A673 (cell line): ENCODE measurements at regions not wholly inside any gene's neighbourhood (a gene's known extent, or its start where the extent isn't known, plus 50 kb on each side); places are given as distances from the start of the nearest gene placed in this dataset.

Experiments used
- BruUV-seq: library from RNA; stranded (reverse); fragments of 400-500 nt; replicated peaks from 2 replicates; lab custom pipeline; 2021; lab: Mats Ljungman, UMichigan
- CTCF ChIA-PET: fragments of 300-600 bp; sonication (Branson Sonifier 250); formaldehyde crosslinking; loops from one replicate; lab custom pipeline; 2022; ENCODE audit warnings: antibody characterized with exemption; lab: Charles Lee
- POLR2A ChIA-PET: fragments of 300-600 bp; sonication (Branson Sonifier 250); formaldehyde crosslinking; loops from one replicate; lab custom pipeline; 2022; ENCODE audit warnings: antibody characterized with exemption; ENCODE audit not compliant: low non-redundant PET; lab: Charles Lee
- DNase-seq: peaks from one replicate; pipeline ENCODE4 v3.0.0-alpha.2; 2015; ENCODE audit warnings: low spot score
- H3K27ac ChIP-seq: fragments of 200-600 bp; sonication (generic); 2 replicates; pipeline ENCODE4 v1.5.1; 2016; ENCODE audit warnings: mixed run types, low read depth, mild to moderate bottlenecking, mixed read lengths, antibody characterized with exemption, low read length; ENCODE audit not compliant: poor library complexity, severe bottlenecking
- H3K27me3 ChIP-seq: fragments of 200-600 bp; sonication (generic); replicated peaks from 2 replicates; pipeline ENCODE4 v1.6.1; 2017; ENCODE audit warnings: mixed run types, low read depth, mild to moderate bottlenecking, mixed read lengths, antibody characterized with exemption, low read length; ENCODE audit not compliant: insufficient read depth, poor library complexity
- H3K36me3 ChIP-seq: fragments of 200-600 bp; sonication (generic); 2 replicates; pipeline ENCODE4 v1.6.1; 2016; ENCODE audit warnings: mixed run types, mild to moderate bottlenecking, mixed read lengths, antibody characterized with exemption, low read length; ENCODE audit not compliant: insufficient read depth, poor library complexity, severe bottlenecking
- H3K4me1 ChIP-seq: fragments of 200-600 bp; sonication (generic); 2 replicates; pipeline ENCODE4 v1.6.1; 2017; ENCODE audit warnings: mixed run types, mild to moderate bottlenecking, mixed read lengths, antibody characterized with exemption, low read length; ENCODE audit not compliant: insufficient read depth, poor library complexity, severe bottlenecking
- H3K4me3 ChIP-seq: fragments of 200-600 bp; sonication (generic); 2 replicates; pipeline ENCODE4 v1.5.1; 2016; ENCODE audit warnings: low read depth, mixed run types, mild to moderate bottlenecking, mixed read lengths, low read length; ENCODE audit not compliant: poor library complexity, severe bottlenecking
- H3K9me3 ChIP-seq: fragments of 200-600 bp; sonication (generic); 2 replicates; pipeline ENCODE4 v1.6.1; 2016; ENCODE audit warnings: mixed run types, low read depth, mild to moderate bottlenecking, mixed read lengths, antibody characterized with exemption, low read length; ENCODE audit not compliant: poor library complexity, severe bottlenecking
- EZH2 ChIP-seq: fragments of 200-600 bp; sonication (generic); IDR thresholded peaks from 2 replicates; pipeline ENCODE4 v1.6.1; 2017; ENCODE audit warnings: borderline replicate concordance, low read depth, mild to moderate bottlenecking, mixed read lengths, antibody characterized with exemption, low read length; ENCODE audit not compliant: poor library complexity, severe bottlenecking
- intact Hi-C: fragments of 100-400 bp; cut with micrococcal nuclease; formaldehyde crosslinking; loops from one replicate; pipeline ENCODE4 v1.10.0; 2022; ENCODE audit not compliant: unreplicated experiment
- TF ChIP-seq, protein P1 (sequence below): fragments of 300-800, 200-600 bp; sonication (generic); conservative IDR thresholded peaks from 2 replicates; pipeline ENCODE4 v1.5.1; 2017; ENCODE audit warnings: low read depth, mild to moderate bottlenecking, antibody characterized with exemption, low read length, moderate library complexity, mixed read lengths

DNA sequence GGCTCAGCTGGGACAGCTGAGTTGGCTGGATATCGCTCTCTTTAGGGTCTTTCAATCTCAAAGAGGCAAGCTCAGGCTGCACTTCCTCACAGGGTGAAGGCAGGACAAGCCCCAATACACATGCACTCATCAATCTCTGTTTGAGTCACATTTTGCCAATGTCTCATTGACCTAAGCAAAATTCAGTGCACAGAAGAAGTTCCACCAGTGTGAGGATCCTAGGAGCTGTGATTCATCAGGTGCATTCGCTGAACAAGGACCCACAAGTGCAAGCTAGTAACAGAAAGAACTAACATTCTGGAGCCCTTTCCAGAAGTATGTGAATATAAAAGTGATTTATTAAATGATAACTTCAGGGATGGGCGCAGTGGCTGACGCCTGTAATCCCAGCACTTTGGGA lies 477.2 kb downstream of the GPAM start:
- BruUV-seq, result no TSS peak
- TF ChIP-seq EZH2, result no peak
- TF ChIP-seq, protein P1, sequence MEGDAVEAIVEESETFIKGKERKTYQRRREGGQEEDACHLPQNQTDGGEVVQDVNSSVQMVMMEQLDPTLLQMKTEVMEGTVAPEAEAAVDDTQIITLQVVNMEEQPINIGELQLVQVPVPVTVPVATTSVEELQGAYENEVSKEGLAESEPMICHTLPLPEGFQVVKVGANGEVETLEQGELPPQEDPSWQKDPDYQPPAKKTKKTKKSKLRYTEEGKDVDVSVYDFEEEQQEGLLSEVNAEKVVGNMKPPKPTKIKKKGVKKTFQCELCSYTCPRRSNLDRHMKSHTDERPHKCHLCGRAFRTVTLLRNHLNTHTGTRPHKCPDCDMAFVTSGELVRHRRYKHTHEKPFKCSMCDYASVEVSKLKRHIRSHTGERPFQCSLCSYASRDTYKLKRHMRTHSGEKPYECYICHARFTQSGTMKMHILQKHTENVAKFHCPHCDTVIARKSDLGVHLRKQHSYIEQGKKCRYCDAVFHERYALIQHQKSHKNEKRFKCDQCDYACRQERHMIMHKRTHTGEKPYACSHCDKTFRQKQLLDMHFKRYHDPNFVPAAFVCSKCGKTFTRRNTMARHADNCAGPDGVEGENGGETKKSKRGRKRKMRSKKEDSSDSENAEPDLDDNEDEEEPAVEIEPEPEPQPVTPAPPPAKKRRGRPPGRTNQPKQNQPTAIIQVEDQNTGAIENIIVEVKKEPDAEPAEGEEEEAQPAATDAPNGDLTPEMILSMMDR, result no peak
- POLR2A ChIA-PET, result no interaction called here
- Histone ChIP-seq H3K36me3 (no peaks in the 10 kb centered on the region), H3K27me3 (no peaks in the 10 kb centered on the region), H3K4me1 (no peaks in the 10 kb centered on the region), H3K4me3 (no peak overlapping the region), H3K9me3 (no peaks in the 10 kb centered on the region), H3K27ac (no peak overlapping the region)
- DNase-seq, result no peak
- CTCF ChIA-PET, result no interaction called here
- intact Hi-C loops, result no loop called here

DNA sequence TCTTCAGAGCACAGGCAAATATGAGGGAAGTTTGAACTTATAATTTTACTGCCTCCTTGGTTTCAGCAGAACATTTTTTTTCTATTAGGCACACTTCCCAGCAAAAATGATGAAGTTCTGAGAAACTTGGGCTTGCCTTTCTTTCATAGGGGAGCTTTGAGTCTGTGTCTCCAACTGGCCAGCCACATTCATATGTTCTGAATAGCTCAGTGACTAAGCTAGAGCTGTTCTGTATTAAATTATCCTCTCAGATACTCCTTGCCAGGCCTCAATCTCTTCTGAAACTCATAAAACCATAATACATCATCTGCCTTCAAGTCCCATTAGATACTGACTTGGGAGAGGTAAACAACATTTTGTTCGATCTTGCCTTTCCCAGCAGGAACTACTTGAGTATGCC lies 476.5 kb downstream of the GPAM start:
- no TSS peak for BruUV-seq

DNA sequence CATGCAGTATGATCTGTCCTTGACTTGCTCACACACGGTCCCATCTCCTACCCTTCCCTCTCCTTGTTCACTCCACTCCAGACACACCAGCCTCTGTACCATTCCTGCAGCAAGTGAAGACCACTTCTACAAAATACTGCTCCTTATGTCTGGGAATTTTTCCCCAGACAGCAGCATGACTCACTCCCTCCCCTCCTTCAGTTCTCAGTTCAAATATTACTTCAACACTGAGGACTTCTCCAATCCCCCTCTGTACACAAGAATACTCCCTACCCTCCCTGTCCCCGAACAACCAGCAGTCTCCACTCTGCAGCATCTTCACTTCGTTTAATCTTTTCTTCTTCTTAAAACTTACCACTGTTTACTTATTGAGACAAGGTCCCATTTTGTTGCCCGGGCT lies 474.0 kb downstream of the GPAM start:
- Histone ChIP-seq H3K36me3 (no peaks in the 10 kb centered on the region), H3K4me1 (no peaks in the 10 kb centered on the region), H3K27me3 (no peaks in the 10 kb centered on the region), H3K27ac (no peak overlapping the region), H3K9me3 (no peaks in the 10 kb centered on the region), H3K4me3 (no peak overlapping the region)
- ChIA-PET CTCF (no interaction called here), POLR2A (no interaction called here)
- no peak for TF ChIP-seq EZH2
- TF ChIP-seq, protein P1, result no peak
- intact Hi-C loops, result no loop called here
- no TSS peak for BruUV-seq
- no peak for DNase-seq

More for the DNA sequence above, 476.5 kb downstream of the GPAM start:
- intact Hi-C loops, result no loop called here
- H3K27ac ChIP-seq, result no peak overlapping the region
- H3K4me1 ChIP-seq, result no peaks in the 10 kb centered on the region
- H3K4me3 ChIP-seq, result no peak overlapping the region
- no peak for TF ChIP-seq EZH2
- TF ChIP-seq, protein P1, result no peak
- H3K36me3 ChIP-seq, result no peaks in the 10 kb centered on the region
- no peak for DNase-seq
- ChIA-PET POLR2A (no interaction called here), CTCF (no interaction called here)
- H3K27me3 ChIP-seq, result no peaks in the 10 kb centered on the region
- no peaks in the 10 kb centered on the region for H3K9me3 ChIP-seq
